HS-5 (cell line): ENCODE measurements at regions not wholly inside any gene's neighbourhood (a gene's known extent, or its start where the extent isn't known, plus 50 kb on each side); places are given as distances from the start of the nearest gene placed in this dataset.
A peak's percentile ranks its signal among the peaks of the same experiment; 100 is the strongest.

ENCODE experiments used
- DNase-seq: peaks from one replicate; pipeline ENCODE4 v3.0.0-alpha.2; 2012; ENCODE audit warnings: low read depth

- DNase-seq: no peak
These were observed 226.0 kb upstream of the DSEL start for GRCh38 chr18:67742525-67742924.

DNA sequence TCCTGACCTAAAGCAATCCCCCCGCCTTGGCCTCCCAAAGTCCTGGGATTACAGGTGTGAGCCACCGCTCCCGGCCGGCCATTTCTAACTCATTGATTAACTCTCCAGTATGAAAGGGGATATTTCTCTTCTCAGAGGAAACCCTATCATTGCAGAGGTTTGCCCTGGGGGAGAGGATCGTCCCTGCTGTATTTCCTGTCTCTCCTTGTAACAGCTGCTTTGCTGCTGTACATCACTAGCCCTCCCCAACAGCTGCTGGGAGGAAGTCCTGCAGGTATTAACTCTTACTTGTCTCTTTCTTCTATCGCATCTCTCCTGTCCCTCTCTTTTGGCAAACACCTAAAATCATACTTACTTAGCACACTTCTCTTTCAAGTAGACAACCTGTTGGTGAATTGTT, 219.0 kb upstream of the DSEL start:
- DNase-seq: no peak

- DNase-seq: peak; percentile 36
These were observed 216.6 kb upstream of the DSEL start for GRCh38 chr18:67733088-67733487.

- DNase-seq: peak; percentile 40
These were observed 215.3 kb upstream of the DSEL start for GRCh38 chr18:67731851-67732250.

- DNase-seq: peak; percentile 72
These were observed 214.4 kb upstream of the DSEL start for GRCh38 chr18:67730886-67731285.

GRCh38 chr18:67728364-67728763, 211.8 kb upstream of the DSEL start:
- DNase-seq: no peak

GRCh38 chr18:67726882-67727281, 210.4 kb upstream of the DSEL start:
- no peak for DNase-seq

DNA sequence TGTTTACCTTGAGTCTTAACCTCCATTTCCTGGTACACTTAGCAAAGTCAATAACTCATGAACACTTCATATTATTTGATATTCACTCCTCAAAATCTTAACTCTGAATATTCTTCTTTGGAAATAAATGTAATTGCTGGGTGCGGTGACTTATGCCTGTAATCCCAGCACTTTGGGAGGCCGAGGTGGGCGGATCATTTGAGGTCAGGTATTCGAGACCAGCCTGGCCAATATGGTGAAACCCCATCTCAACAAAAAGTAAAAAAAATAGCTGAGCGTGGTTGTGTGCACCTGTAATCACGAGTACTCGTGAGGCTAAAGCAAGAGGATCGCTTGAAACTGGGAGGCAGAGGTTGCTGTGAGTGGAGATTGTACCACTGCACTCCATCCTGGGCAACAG, 201.3 kb upstream of the DSEL start:
- no peak for DNase-seq

- no peak for DNase-seq
These were observed 199.0 kb upstream of the DSEL start for GRCh38 chr18:67715567-67715966.

- no peak for DNase-seq
These were observed 194.1 kb upstream of the DSEL start for GRCh38 chr18:67710639-67711038.

GRCh38 chr18:67705748-67706147, 189.2 kb upstream of the DSEL start:
- no peak for DNase-seq

- no peak for DNase-seq
These were observed 179.2 kb upstream of the DSEL start for GRCh38 chr18:67695684-67696083.

DNA sequence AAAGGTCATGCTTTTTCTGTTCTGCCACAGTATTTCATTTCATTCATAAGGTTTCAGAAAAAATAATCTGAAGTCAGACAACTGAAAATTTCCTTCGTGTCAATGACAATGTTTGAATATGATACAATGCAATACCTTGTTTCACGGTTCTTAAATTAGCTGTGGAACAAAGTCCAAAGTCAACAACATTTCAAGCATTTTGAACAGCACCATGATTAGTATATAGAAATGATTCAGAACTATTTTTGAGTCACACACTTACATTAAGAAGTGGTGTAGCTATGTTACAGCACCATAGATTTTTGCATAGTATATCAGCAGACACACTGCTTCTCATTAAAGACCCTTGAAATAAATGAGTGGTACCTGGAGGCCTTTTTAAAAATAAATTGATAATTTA, 178.3 kb upstream of the DSEL start:
- DNase-seq: no peak

GRCh38 chr18:67692811-67693210, 176.3 kb upstream of the DSEL start:
- DNase-seq: no peak

DNA sequence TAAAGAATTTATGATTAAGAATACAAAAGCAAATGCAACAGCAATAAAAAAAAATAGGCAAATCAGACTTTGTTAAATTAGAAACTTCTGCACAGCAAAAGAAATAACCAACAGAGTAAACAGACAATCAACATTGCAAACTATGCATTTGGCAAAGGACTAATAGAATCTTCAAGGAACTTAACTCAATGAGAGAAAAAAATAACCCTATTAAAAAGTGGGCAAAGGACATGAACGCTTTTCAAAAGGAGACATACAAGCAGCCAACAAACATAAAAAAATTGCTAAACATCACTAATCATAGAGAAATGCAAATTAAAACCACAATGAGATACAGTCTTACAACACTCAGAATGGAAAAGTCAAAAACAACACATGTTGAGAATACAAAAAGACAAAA, 166.0 kb upstream of the DSEL start:
- no peak for DNase-seq

DNA sequence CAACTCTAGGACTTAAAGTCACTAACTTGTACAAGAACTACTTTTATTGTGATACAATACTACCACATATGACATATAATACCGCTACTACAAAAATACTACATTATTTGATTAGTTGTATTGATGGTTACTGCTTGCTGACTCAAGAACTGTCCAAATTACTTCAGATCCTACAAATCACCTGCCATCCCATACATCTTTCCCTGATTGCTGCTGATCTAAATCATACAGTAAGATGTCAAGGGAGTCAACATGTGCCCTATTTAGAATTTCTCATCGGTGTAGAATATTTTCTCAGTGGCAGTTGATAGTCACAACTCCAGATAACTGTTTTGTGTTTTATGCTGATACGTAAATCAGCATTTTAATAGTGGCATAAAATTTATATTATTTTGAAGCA, 161.0 kb upstream of the DSEL start:
- no peak for DNase-seq

DNA sequence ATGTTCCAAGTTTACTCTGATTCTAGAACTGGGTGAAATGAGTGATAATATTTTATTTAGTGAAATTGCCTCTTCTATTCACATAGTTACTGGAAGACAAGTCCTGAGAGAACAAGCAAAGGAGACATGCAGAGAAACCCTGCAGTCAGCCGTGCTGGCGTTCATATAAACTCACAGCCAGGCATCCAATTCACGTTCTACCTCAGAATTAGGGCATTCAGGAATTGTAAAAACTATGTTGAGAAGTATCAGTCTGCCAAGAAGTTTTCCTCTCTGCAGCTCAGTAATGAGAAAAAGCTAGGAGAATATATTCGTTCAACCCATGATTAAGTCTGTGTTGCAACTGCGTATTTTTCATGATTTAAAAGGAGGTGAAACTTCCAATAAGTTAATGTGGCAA, 156.2 kb upstream of the DSEL start:
- DNase-seq: no peak

DNA sequence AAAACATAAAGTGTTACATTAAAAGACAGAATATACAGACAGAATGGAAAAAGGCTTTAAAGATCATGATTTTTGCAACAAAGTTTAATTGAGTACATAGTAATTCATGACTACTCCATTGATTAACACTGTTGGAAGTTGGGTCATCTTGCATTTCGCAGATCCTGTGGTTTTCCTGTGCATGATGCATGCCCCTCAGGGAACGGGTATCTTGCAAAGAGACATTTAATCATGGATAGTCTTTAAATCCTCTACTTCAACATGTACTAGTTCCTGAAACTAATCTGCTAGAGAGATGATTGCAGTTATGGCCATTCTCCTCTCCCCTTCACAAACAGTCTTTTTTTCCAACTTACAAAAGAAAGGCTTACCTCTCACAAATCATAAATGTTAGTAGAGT, 155.6 kb upstream of the DSEL start:
- no peak for DNase-seq

DNA sequence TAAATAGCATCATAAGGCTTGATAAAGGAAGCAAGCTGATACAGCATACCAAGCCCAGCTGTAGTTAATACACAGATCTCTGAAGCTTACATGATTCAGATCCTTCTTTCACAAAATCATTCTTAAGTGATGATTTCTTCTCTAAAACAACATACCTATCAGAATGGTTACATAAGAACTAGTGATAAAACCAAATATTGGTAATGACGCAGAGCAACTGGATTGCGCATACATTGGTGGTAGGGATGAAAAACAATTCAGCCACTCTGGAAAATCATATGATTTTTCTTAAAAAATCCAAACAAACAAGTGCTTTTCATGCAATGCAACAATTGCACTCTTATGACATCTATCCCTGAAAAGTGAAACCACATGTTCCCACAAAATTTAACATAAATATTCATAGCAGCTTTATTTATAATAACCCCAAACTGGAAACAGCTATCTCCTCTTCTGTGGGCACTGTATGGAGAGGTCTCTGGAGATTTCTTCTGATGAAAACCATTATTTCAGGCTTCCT, 153.6 kb upstream of the DSEL start:
- peak; percentile 88 for DNase-seq

DNA sequence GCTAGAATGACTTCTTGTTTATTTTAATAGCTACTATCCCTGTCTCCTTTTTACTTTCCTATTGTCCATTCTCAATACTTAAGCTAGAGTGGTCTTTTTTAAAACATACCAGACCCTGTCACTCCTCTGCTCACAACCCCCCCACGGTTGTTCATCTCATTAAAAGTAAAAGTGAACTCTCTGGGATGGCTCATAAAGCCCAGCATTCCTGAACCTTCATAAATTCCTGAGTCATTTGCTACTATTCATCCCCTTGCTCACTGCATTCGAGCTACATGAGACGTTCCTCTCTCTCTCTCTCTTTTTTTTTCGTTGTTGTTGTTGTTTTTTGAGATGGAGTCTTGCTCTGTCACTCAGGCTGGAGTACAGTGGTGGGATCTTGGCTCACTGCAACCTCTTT, 148.7 kb upstream of the DSEL start:
- DNase-seq: peak; percentile 46

DNA sequence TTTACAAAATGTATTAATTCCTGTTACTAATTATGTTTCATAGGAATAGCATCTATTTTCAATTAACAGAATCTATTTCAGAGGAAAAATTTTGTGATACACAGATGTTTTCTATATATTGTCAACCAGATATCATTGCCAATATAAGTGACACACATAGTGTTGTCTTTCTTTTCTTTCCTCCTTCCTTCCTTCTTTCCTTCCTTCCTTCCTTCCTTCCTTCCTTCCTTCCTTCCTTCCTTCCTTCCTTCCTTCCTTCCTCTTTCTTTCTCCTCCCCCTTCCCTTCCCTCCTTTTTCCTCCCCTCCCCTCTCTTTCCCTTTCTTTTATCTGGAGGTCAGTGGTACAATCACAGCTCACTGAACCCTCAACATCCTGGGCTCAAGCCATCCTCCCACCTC, 146.5 kb upstream of the DSEL start:
- no peak for DNase-seq

DNA sequence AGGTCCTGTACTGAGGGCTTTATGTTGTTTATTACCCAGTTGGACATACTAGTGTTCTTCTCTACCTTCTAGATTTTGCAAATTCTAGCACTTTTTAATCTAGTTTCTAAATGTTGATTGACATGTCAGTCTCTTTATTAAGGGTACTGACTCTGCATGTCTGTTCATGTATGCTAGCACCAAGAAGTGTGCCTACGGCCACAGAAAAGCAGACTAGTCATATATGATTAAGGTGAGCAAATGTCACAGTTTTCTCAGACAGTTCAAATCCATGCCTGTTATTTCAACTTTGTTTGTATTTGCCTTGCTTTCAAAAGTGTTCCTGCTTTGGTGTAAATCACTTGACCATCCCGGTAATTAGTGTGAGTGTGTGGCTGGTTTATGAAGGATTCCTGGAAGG, 145.0 kb upstream of the DSEL start:
- no peak for DNase-seq

- no peak for DNase-seq
These were observed 137.6 kb upstream of the DSEL start for GRCh38 chr18:67654101-67654500.

DNA sequence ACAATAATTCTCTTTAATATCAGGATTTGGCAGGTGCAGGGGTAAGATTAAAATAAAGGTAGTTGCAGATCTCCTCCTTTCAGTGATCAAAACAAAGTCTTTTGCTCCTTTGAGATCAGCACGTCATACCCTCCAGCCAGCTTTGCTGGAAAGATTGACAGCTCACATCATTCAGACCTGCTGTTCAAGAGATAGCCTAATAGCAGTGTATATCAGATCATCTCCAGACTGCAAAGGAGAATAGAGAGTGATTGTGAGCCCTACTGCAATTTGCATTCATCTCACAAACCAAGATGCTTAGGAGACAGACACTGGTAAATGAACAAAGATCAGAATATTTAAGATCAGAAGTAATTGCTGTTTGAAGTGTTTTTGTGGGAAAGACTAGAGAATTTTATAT, 135.8 kb upstream of the DSEL start:
- DNase-seq: no peak

DNA sequence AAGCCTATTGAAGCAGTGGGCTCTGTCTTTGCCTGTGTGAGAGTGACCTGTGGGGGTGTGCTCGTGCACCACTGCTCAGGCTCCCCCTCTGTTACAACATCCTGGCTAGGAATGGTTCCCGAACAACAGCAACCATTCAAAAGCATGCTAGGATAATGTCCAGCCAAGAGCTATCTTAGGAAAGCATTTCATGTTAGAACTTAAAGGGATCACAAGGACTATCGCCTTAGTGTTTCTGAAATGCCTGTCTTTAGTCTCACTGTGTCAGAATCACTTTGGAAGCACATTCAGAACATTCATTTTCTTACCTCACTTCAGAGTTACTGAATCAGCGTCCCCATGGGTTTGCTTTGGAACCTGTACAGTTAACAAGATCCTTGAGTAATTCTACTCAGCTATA, 134.9 kb upstream of the DSEL start:
- DNase-seq: no peak
